Breast epithelium (tissue), 3 donors: ENCODE measurements at regions not wholly inside any gene's neighbourhood (a gene's known extent, or its start where the extent isn't known, plus 50 kb on each side); places are given as distances from the start of the nearest gene placed in this dataset.

Source experiments
- POLR2A ChIP-seq: fragments of 450-650 bp; IDR thresholded peaks from one replicate; pipeline ENCODE4 v1.6.1; 2016; ENCODE audit warnings: antibody characterized with exemption, mild to moderate bottlenecking, moderate library complexity
- POLR2AphosphoS5 ChIP-seq, 3 donors: sonication (generic); formaldehyde crosslinking; IDR thresholded peaks; one replicate each; pipeline ENCODE4 v1.6.1; 2017; ENCODE audit warnings: antibody characterized with exemption in 3 of 3
- TF ChIP-seq, protein P1 (sequence below), 3 donors: fragments of 450-650 bp; IDR thresholded peaks; one replicate each; pipeline ENCODE4 v1.5.1; 2016 to 2017; ENCODE audit warnings: antibody characterized with exemption in 3 of 3, mild to moderate bottlenecking in 3 of 3, moderate library complexity in 3 of 3

DNA sequence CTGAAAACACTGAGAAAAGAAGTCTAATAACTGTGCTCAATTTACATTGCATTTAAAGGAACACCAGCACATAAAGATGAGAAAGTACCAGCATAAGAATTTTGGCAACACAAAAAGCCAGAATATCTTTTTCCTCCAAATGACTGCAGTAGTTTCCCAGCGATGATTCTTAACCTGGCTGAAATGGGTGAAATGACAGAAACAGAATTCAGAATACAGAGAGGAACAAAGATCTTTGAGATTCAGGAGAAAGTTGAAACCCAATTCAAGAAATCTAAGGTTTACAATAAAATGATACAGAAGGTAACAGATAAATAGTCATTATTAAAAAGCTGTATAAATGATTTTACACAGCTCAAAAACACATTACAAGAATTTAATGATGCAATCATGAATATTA lies 197.0 kb upstream of the EYS start:
- TF ChIP-seq POLR2AphosphoS5 (IDR thresholded peaks at IDR 0.05) (no peak), POLR2A (no peak)
- TF ChIP-seq, protein P1, sequence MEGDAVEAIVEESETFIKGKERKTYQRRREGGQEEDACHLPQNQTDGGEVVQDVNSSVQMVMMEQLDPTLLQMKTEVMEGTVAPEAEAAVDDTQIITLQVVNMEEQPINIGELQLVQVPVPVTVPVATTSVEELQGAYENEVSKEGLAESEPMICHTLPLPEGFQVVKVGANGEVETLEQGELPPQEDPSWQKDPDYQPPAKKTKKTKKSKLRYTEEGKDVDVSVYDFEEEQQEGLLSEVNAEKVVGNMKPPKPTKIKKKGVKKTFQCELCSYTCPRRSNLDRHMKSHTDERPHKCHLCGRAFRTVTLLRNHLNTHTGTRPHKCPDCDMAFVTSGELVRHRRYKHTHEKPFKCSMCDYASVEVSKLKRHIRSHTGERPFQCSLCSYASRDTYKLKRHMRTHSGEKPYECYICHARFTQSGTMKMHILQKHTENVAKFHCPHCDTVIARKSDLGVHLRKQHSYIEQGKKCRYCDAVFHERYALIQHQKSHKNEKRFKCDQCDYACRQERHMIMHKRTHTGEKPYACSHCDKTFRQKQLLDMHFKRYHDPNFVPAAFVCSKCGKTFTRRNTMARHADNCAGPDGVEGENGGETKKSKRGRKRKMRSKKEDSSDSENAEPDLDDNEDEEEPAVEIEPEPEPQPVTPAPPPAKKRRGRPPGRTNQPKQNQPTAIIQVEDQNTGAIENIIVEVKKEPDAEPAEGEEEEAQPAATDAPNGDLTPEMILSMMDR (IDR thresholded peaks at IDR 0.05): no peak
